ENCODE measurements at regions not wholly inside any gene's neighbourhood (a gene's known extent, or its start where the extent isn't known, plus 50 kb on each side); places are given as distances from the start of the nearest gene placed in this dataset.

DNA sequence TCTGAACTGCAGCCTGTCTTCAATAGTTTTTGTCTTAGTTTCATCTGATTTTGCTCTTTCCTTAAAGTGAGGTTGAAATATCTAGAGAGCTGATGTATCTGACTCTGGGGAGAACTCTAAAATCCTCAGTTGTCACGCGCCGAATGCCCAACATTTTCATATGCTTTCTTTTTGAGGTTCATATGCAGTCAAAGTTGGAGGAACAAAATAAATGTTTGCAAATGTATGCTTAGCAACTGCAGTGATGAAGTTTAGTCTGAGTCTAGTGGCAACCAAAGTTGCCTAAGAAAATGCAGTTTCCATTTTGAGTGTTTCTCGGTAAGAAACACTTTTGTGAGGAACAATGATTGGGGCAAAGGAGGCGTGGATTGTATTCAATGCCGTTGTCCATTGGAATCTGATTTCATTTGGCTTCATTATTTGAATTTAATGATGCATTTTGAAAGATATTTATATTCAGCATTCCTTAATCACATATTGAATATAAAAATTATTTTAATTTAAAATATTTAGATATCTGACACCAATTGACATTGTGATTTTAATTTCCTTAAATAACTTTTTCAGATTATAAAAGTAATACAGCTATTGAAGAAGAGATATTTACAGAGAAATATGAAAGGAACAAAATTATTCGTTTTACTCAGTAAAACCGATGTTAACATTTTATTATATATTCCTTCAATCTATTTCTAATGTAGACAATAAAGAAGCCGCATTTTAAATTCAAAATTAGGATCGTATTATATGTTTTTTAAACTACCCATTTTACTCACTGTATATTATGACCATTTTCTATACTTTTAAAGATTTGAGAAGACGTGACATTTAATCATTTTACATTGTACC is 122.0 kb downstream of the PLEKHG1 start:
- Histone ChIP-seq H3K27ac (ENCODE audit: extremely low read length, insufficient read depth, low read length) (no peak overlapping the region), H3K9ac (ENCODE audit: insufficient read depth, low read depth, low read length) (no peak overlapping the region), H3K36me3 (replicated peaks in 1 of 2; ENCODE audit: control insufficient read depth in 1 of 2, insufficient read depth in 2 of 2, low read length in 2 of 2) (no peaks in the 10 kb centered on the region), H3K79me2 (ENCODE audit: insufficient read depth, low read length) (no peaks in the 10 kb centered on the region), H3K9me3 (ENCODE audit: low read length) (no peaks in the 10 kb centered on the region), H3K27me3 (ENCODE audit: control insufficient read depth in 1 of 2, insufficient read depth in 2 of 2, low read length in 2 of 2) (no peaks in the 10 kb centered on the region), H4K20me1 (ENCODE audit: insufficient read depth, low read length) (no peaks in the 10 kb centered on the region), H3K4me2 (ENCODE audit: low read depth, low read length) (no peak overlapping the region), H3K4me3 (replicated peaks in 1 of 3; ENCODE audit: insufficient read depth in 1 of 3, low read depth in 2 of 3, low read length in 3 of 3) (no peak overlapping the region), H2AFZ (ENCODE audit: low read length) (no peak overlapping the region), H3K4me1 (ENCODE audit: insufficient read depth, low read length) (peaks cover 5% of the 10 kb centered on the region; the same call in 1 of the 2 replicates)
- CTCF ChIA-PET (ENCODE audit: low intra/inter-chr PET ratio, low total read pairs) = no interaction called here
- BruUV-seq (replicated peaks) = no TSS peak
- POLR2A ChIA-PET = no interaction called here
- TF ChIP-seq, protein P1, sequence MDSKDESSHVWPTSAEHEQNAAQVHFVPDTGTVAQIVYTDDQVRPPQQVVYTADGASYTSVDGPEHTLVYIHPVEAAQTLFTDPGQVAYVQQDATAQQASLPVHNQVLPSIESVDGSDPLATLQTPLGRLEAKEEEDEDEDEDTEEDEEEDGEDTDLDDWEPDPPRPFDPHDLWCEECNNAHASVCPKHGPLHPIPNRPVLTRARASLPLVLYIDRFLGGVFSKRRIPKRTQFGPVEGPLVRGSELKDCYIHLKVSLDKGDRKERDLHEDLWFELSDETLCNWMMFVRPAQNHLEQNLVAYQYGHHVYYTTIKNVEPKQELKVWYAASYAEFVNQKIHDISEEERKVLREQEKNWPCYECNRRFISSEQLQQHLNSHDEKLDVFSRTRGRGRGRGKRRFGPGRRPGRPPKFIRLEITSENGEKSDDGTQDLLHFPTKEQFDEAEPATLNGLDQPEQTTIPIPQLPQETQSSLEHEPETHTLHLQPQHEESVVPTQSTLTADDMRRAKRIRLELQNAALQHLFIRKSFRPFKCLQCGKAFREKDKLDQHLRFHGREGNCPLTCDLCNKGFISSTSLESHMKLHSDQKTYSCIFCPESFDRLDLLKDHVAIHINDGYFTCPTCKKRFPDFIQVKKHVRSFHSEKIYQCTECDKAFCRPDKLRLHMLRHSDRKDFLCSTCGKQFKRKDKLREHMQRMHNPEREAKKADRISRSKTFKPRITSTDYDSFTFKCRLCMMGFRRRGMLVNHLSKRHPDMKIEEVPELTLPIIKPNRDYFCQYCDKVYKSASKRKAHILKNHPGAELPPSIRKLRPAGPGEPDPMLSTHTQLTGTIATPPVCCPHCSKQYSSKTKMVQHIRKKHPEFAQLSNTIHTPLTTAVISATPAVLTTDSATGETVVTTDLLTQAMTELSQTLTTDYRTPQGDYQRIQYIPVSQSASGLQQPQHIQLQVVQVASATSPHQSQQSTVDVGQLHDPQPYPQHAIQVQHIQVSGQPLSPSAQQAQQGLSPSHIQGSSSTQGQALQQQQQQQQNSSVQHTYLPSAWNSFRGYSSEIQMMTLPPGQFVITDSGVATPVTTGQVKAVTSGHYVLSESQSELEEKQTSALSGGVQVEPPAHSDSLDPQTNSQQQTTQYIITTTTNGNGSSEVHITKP (CRISPR knock-in tag; IDR thresholded peaks at IDR 0.05; ENCODE audit: low read depth) = no peak
- TF ChIP-seq, protein P2, sequence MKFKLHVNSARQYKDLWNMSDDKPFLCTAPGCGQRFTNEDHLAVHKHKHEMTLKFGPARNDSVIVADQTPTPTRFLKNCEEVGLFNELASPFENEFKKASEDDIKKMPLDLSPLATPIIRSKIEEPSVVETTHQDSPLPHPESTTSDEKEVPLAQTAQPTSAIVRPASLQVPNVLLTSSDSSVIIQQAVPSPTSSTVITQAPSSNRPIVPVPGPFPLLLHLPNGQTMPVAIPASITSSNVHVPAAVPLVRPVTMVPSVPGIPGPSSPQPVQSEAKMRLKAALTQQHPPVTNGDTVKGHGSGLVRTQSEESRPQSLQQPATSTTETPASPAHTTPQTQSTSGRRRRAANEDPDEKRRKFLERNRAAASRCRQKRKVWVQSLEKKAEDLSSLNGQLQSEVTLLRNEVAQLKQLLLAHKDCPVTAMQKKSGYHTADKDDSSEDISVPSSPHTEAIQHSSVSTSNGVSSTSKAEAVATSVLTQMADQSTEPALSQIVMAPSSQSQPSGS (CRISPR knock-in tag; IDR thresholded peaks at IDR 0.05) = no peak
- no peak for TF ChIP-seq RCOR2 (CRISPR knock-in tag; IDR thresholded peaks at IDR 0.05)
- TF ChIP-seq ZFP41 (CRISPR knock-in tag; IDR thresholded peaks at IDR 0.05; ENCODE audit: borderline replicate concordance) = no peak
- TF ChIP-seq ZNF160 (CRISPR knock-in tag; IDR thresholded peaks at IDR 0.05) = no peak
- TF ChIP-seq, protein P3, sequence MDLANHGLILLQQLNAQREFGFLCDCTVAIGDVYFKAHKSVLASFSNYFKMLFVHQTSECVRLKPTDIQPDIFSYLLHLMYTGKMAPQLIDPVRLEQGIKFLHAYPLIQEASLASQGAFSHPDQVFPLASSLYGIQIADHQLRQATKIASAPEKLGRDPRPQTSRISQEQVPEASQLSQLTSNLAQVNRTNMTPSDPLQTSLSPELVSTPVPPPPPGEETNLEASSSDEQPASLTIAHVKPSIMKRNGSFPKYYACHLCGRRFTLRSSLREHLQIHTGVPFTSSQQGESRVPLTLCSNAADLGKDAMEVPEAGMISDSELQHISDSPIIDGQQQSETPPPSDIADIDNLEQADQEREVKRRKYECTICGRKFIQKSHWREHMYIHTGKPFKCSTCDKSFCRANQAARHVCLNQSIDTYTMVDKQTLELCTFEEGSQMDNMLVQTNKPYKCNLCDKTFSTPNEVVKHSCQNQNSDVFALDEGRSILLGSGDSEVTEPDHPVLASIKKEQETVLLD (CRISPR knock-in tag; IDR thresholded peaks at IDR 0.05; ENCODE audit: low read depth) = no peak
- no peak for TF ChIP-seq SETDB1 (CRISPR knock-in tag; IDR thresholded peaks at IDR 0.05; ENCODE audit: borderline replicate concordance)
- no peak for TF ChIP-seq NFKB2 (CRISPR knock-in tag; IDR thresholded peaks at IDR 0.05; ENCODE audit: borderline replicate concordance)
- no peak for TF ChIP-seq AGO2 (optimal IDR thresholded peaks at IDR 0.05; ENCODE audit: low read depth, low read length)
- no peak for DNase-seq (ENCODE audit: low spot score)
- intact Hi-C loops (cut with micrococcal nuclease; ENCODE audit: unreplicated experiment) (no loop called here), in situ Hi-C loops (cut with HindIII; ENCODE audit: extremely low pct_ligation_motif_present, low pct_unique_long_range_greater_than_20kb) (no loop called here)
- 52% methylated on average over 11 of the region's 11 CpGs for WGBS (ENCODE audit: low lambda C conversion rate)
- no peak for FAIRE-seq
- no peak for ATAC-seq

Data from HepG2 (cell line).